22Rv1 (cell line): ENCODE measurements at regions not wholly inside any gene's neighbourhood (a gene's known extent, or its start where the extent isn't known, plus 50 kb on each side); places are given as distances from the start of the nearest gene placed in this dataset.

ENCODE experiments used
- CTCF ChIP-seq: fragments of 450-650 bp; IDR thresholded peaks from 2 replicates; pipeline ENCODE4 v1.5.1; 2017; ENCODE audit warnings: mild to moderate bottlenecking
- ZFX ChIP-seq: fragments of 450-650 bp; IDR thresholded peaks from 2 replicates; pipeline ENCODE4 v1.6.1; 2017; ENCODE audit warnings: antibody characterized with exemption, borderline replicate concordance

DNA sequence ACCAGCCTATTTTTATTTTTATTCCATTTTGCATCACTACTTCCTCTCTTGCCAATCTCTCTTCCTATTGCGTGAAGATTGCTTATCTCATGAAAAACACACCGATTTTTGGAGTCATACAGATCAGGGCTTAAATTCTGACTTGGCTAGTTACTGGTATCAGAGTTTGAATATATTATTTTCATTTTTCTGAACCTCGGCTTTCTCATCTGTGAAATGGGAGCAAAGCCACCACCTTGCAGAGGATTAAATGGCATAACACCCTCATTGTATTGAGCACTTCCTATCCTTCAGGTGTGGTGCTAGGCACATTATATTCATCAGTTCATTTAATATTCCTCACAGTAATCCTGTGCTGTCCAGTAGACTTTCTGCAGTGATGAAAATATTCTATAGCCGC, 208.8 kb downstream of the HAPSTR1 start:
- no peak for TF ChIP-seq CTCF
- no peak for TF ChIP-seq ZFX
